ENCODE measurements at regions not wholly inside any gene's neighbourhood (a gene's known extent, or its start where the extent isn't known, plus 50 kb on each side); places are given as distances from the start of the nearest gene placed in this dataset.

DNA sequence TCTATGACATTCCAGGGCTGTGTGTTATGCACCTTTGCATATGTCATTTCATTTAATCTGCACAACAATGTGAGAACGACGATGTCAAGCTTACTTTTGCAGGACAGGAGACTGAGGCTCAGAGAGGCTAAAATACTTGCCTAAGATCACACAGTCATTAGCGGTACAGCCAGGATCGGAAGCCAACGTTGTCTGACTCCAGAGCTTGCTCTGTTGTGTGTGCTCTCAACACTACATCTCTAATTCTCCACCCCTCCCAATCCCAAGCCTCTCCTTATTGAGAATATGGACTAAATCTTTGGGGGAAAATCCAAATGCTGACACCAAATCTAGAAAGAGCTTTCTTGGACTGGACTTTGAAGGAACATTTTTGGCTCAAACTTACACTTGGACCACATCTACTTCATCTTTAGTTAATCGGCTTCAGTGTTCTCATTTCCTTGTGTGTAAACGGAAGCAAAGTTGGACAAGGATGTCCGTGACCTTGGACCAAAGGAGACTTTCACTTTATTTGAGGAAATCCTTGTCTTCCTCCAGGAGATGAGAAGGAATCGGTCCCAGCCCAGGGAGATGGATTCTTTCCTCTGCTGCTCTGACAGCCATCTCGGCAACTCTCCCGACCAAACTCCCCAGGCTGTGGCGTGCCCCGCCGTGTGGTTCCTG, 242.4 kb downstream of the LPIN1 start:
- no peak for DNase-seq (ENCODE audit: low read depth in 1 of 2, low spot score in 1 of 2)

- DNase-seq (ENCODE audit: low read depth in 1 of 2, low spot score in 1 of 2): no peak
Measured at GRCh38 chr2:11989354-11989703, 242.9 kb downstream of the LPIN1 start.

GRCh38 chr2:11990576-11990975, 244.1 kb downstream of the LPIN1 start:
- no peak for DNase-seq (ENCODE audit: low read depth in 1 of 2, low spot score in 1 of 2)

DNA sequence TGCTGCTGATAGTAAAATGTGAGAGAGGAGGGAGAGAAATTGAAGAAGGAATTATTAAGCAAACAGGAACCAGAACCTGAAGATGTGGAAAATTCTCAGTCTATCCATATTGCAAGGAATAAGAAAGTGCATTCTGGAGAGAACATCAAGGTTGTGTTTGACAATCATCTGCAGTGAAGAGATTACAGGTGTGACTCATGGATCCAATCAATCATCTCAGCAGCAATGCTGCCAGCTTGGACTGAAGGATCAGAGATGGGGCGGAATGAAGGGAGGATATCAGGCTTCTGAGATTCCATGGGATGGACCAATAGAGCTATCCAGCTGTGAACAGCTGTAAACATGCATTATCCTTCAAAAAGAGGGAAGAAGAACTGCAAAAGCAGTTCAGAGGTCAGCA, 247.3 kb downstream of the LPIN1 start:
- DNase-seq (ENCODE audit: low read depth in 1 of 2, low spot score in 1 of 2): no peak

GRCh38 chr2:11995456-11995855, 249.0 kb downstream of the LPIN1 start:
- no peak for DNase-seq (ENCODE audit: low read depth in 1 of 2, low spot score in 1 of 2)

DNA sequence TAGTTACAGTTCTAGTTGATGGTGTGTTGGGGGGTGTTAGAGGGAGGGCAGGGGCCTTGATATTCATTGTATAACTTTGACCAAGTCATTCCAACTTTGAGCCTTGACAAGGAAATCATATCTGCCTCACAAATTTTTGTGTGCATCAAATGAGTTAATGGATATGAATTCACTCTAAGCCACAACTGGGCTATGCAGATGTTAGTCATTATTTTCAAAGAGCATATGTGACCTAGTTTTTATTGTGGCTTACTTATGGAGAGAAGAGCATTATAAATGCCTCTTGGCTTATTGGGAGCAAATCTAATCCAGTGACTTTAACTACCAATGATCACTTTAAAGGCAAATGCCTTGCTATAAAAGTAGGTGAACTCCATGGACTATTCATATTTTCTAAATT, 250.2 kb downstream of the LPIN1 start:
- DNase-seq (ENCODE audit: low read depth in 1 of 2, low spot score in 1 of 2): no peak

DNA sequence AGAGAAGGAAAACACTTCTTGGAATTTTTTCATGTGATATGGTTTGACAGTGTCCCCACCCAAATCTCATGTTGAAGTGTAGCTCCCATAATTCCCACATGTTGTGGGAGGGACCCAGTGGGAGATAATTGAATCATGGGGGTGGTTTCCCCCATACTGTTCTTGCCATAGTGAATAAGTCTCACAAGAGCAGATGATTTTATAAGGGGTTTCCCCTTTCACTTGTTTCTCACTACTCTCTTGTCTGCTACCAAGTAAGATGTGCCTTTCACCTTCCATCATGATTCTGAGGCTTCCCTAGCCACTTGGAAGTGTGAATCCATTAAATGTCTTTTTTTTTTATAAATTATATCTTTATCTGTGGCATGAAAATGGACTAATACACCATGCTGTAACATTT, 250.7 kb downstream of the LPIN1 start:
- no peak for DNase-seq (ENCODE audit: low read depth in 1 of 2, low spot score in 1 of 2)

DNA sequence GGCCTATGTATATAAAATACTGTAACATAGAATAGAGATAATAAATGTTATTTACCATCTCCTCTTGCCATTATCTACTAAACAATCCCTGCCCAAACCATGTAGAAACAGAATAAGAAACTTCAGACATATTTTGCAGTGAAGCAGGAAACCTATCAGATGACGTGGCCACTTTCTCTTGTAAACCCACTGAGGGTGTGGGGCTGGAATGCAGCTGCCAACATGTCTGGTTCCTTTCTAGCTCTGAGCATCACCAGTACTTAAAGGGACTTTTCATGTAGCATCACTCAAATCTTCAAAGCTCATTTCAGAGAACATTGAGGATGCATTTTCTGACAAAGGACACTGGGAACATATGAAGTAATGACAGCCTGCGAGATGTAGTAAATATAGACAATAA, 251.8 kb downstream of the LPIN1 start:
- no peak for DNase-seq (ENCODE audit: low read depth in 1 of 2, low spot score in 1 of 2)

- DNase-seq (ENCODE audit: low read depth in 1 of 2, low spot score in 1 of 2): no peak
Measured at GRCh38 chr2:11998626-11999378, 252.4 kb downstream of the LPIN1 start.

DNA sequence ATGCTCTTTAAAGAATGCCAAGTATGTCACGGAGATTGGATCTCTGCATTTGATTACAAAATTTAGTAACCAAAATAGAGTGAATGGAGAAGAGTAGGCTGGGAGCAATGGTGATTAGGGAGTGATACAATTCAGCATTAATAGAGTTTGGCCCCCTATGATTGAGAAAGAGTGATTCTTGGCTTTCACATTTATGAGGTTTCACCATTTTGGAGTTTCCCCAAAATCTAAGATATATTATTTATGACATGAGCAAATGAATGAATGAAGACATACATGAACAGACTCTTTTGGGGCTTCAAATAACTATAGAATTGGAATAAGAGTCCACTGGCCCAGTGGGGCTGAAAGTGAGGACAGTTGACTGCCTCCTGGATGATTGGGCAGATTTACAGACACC, 255.2 kb downstream of the LPIN1 start:
- DNase-seq (ENCODE audit: low read depth in 1 of 2, low spot score in 1 of 2): no peak

DNA sequence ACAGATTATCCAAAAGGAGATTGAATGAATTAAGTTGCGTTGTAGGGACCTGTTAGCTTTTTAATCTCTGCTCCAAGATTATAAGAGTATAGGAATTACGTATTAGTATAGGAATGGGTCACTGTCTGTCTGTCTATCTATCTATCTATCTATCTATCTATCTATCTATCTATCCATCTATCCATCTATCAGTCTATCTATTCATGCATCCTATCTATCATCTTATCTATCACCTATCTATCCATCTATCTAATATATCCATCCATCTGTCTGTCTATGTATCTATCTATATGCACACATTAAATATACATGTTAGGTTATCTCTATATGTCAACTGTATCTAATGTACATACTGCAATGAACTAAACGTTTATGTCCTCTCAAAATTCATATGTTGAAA, 255.8 kb downstream of the LPIN1 start:
- no peak for DNase-seq (ENCODE audit: low read depth in 1 of 2, low spot score in 1 of 2)

- DNase-seq (ENCODE audit: low read depth in 1 of 2, low spot score in 1 of 2): no peak
Measured at GRCh38 chr2:12004713-12005112, 258.3 kb downstream of the LPIN1 start.

DNA sequence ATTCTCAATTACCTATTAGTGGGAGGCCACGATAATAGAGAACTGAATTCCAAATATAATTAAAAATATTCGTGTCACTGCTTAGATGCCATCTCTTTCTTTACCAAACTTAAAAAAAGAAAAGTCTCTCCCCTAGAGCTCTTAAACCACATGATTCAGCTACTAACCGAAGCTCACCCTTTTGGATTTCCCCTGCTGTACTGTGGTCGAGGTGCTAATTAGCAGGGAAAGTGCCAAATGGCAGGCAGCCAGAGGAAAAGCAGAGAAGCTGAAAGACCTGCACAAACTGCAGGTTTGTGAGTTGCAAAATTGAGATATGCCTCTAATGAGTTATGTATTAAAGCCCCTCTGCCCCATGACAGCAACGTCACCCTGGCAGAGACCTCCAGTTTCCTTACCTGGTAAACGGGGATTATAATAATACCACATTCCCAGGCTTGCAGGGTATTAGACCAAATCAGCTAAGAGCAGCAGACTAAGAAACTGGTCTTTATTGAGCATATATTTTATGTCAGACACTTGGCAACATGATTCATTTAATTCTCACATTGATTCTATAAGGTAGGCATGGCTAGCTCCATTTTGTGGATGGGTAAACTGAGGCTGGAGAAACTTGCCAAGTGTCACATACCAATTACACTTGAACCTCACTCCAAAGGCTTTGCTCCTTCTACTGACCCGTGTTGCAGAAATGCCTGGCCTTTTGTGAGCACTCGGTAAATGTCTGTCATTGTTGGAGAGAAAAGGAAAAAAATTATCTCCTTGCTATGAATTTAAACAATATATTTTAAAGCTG, 259.7 kb downstream of the LPIN1 start:
- peak; percentile 17 to 40 for DNase-seq (ENCODE audit: low read depth in 1 of 2, low spot score in 1 of 2)

DNA sequence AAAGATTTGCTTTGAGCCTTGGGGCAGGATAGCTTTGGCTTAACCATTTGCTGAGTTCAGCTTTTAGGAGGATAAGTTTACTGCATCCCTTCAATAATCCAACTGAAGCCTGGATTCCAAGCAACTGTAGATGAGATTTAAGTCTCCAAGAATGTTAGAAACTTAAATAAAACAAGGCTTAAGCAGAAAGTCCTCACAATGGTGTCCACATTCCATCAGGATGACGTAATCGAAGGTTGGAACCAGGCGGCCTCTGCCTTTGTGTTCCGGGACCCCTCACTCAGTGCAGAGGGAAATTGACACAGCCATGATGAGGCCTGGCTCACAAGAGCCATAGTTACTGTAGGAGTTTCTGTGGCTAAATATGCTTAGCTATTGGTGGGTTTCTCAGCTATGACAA, 260.4 kb downstream of the LPIN1 start:
- no peak for DNase-seq (ENCODE audit: low read depth in 1 of 2, low spot score in 1 of 2)

- DNase-seq (ENCODE audit: low read depth in 1 of 2, low spot score in 1 of 2): no peak
Measured at GRCh38 chr2:12007282-12007681, 260.9 kb downstream of the LPIN1 start.

DNA sequence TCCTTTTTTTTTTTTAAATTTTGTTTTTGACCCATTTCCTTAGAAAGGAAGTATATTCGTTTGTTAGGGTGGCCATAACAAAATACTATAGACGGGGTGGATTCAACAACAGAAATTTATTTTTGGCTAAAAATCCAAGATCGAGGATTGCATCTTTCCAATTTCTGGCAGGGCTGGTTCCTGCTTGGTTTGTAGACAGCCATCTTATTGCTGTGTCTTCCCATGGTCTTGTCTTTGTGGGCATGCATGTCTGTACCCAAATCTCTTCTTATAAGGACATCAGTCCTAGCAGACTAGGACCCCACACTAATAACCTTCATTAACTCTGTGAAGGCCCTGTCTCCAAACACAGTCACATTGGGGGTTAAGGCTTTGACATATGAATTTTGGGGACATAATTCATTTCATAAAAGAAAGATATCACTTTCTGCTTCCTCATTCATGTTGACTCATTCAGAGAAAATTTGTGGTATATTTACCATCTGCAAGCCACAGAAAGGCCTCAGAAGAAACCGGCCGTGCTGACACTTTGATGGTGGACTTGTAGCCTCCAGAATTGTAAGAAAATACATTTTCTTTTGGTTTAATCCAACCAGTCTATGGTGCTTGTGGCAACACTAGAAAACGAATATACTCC, 262.1 kb downstream of the LPIN1 start:
- no peak for DNase-seq (ENCODE audit: low read depth in 1 of 2, low spot score in 1 of 2)

- no peak for DNase-seq (ENCODE audit: low read depth in 1 of 2, low spot score in 1 of 2)
Measured at GRCh38 chr2:12009323-12009905, 263.0 kb downstream of the LPIN1 start.

DNA sequence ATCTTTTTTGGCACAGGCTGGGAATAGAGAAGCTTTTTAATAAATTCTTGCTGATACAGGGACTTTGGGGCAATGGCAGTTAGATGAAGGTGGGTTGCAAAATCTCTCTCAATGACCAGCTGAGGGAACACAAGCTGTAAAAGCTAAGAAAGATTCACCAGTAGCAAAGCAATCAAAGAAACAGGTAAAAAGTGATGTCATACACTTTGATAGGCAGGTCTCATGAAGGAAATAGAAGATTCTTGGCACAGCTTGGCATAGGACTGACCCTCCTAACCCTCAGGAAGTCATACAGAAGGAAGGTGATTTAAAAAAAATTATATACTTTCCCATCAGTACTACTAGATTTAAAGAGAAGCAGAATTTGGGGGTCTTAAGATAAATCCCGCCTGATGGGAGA, 263.6 kb downstream of the LPIN1 start:
- DNase-seq (ENCODE audit: low read depth in 1 of 2, low spot score in 1 of 2): no peak

DNA sequence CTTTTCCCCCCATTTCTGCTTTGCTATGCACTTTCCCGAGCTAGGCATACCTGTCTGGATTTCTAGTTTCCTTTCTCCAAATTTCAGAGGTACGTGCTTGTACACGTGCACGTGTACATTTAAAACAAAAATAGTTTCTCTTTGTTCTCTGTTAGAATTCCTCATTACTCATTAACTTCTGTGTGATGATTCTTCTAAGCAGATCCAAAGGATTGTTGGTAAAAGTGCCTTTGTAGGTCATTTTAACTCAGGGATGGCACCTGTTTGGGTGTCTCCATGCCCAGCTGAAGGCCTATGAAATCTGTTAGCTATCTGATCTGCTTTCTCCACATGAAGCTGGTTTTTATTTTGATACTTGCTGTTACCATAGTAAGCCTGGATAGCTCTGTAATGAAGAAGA, 264.3 kb downstream of the LPIN1 start:
- DNase-seq (ENCODE audit: low read depth in 1 of 2, low spot score in 1 of 2): no peak

- no peak for DNase-seq (ENCODE audit: low read depth in 1 of 2, low spot score in 1 of 2)
Measured at GRCh38 chr2:12014088-12014960, 267.9 kb downstream of the LPIN1 start.

Data from activated T-helper 1 cell treated with anti-CD3 and anti-CD28 coated beads, Interleukin-2, amount 50 U/mL, for 16 hours (primary cell).